C4-2B (cell line): ENCODE measurements at regions not wholly inside any gene's neighbourhood (a gene's known extent, or its start where the extent isn't known, plus 50 kb on each side); places are given as distances from the start of the nearest gene placed in this dataset.

Experiments
- CTCF ChIP-seq: fragments of 450-650 bp; conservative IDR thresholded peaks from 2 replicates; pipeline ENCODE4 v1.5.1; 2017; ENCODE audit warnings: mild to moderate bottlenecking
- ZFX ChIP-seq: fragments of 450-650 bp; IDR thresholded peaks from 2 replicates; pipeline ENCODE4 v1.6.1; 2017

GRCh38 chr15:70259640-70260508 is 162.2 kb upstream of the TLE3 start:
- TF ChIP-seq CTCF (no peak), ZFX (no peak)
